IMR-90 (cell line): ENCODE measurements at regions not wholly inside any gene's neighbourhood (a gene's known extent, or its start where the extent isn't known, plus 50 kb on each side); places are given as distances from the start of the nearest gene placed in this dataset.

Experiments used
- ATAC-seq: fragments of 200-7000 bp; cut with Tn5 transposase; 2 replicates; pipeline ENCODE4 v1.9.1; 2020; ENCODE audit warnings: low read depth, mild to moderate bottlenecking, moderate library complexity
- BruUV-seq: library from RNA; stranded (reverse); fragments of 400-500 nt; replicated peaks from 2 replicates; lab custom pipeline; 2021; lab: Mats Ljungman, UMichigan
- CTCF ChIA-PET: fragments of 300-600 bp; formaldehyde crosslinking; extraction: SDS; loops from one replicate; lab custom pipeline; 2021; ENCODE audit warnings: antibody characterized with exemption; lab: Yijun Ruan, JAX
- POLR2A ChIA-PET: fragments of 300-600 bp; sonication (Branson Sonifier 250); formaldehyde crosslinking; loops from one replicate; lab custom pipeline; 2022; ENCODE audit warnings: antibody characterized with exemption; ENCODE audit not compliant: unreplicated experiment; lab: Charles Lee
- DNase-seq: peaks from one replicate; pipeline ENCODE4 v3.0.0; 2013
- H2AFZ ChIP-seq: replicated peaks from 2 replicates; pipeline ENCODE3; 2013; ENCODE audit warnings: low read length, mild to moderate bottlenecking; ENCODE audit not compliant: poor library complexity
- H2AK5ac ChIP-seq: 2 replicates; pipeline ENCODE4 v1.6.1; 2013; ENCODE audit warnings: low read depth, low read length, inconsistent platforms
- H2AK9ac ChIP-seq: replicated peaks from 2 replicates; pipeline ENCODE3; 2013; ENCODE audit warnings: mild to moderate bottlenecking, low read depth, low read length, moderate library complexity; ENCODE audit not compliant: poor library complexity
- H2BK120ac ChIP-seq: 2 replicates; pipeline ENCODE4 v1.6.1; 2013; ENCODE audit warnings: low read depth, low read length, inconsistent platforms
- H2BK15ac ChIP-seq: 3 replicates; pipeline ENCODE4 v1.6.1; 2013; ENCODE audit warnings: low read depth, low read length, inconsistent platforms
- H2BK20ac ChIP-seq: 2 replicates; pipeline ENCODE4 v1.6.1; 2013; ENCODE audit warnings: low read depth, mild to moderate bottlenecking, inconsistent platforms, low read length, moderate library complexity
- H2BK5ac ChIP-seq: 2 replicates; pipeline ENCODE4 v1.6.1; 2013; ENCODE audit warnings: mild to moderate bottlenecking, low read depth, low read length, inconsistent platforms; ENCODE audit not compliant: poor library complexity, severe bottlenecking
- H3K14ac ChIP-seq: replicated peaks from 2 replicates; pipeline ENCODE4 v1.6.1; 2013; ENCODE audit warnings: low read depth, low read length, inconsistent platforms
- H3K18ac ChIP-seq: 2 replicates; pipeline ENCODE4 v1.6.1; 2013; ENCODE audit warnings: low read depth, low read length, control low read depth
- H3K23ac ChIP-seq: 2 replicates; pipeline ENCODE4 v1.6.1; 2013; ENCODE audit warnings: low read depth, low read length, inconsistent platforms
- H3K27ac ChIP-seq: 2 replicates; pipeline ENCODE4 v1.5.1; 2013; ENCODE audit warnings: mild to moderate bottlenecking, control low read depth, low read length; ENCODE audit not compliant: insufficient read depth
- H3K27me3 ChIP-seq: 2 replicates; pipeline ENCODE4 v1.6.1; 2013; ENCODE audit warnings: low read length; ENCODE audit not compliant: control insufficient read depth, insufficient read depth
- H3K36me3 ChIP-seq: 2 replicates; pipeline ENCODE4 v1.6.1; 2013; ENCODE audit warnings: low read length, mixed read lengths; ENCODE audit not compliant: control insufficient read depth, insufficient read depth
- H3K4ac ChIP-seq: 2 replicates; pipeline ENCODE4 v1.6.1; 2013; ENCODE audit warnings: low read depth, low read length, inconsistent platforms
- H3K4me1 ChIP-seq: 2 replicates; pipeline ENCODE4 v1.6.1; 2013; ENCODE audit warnings: low read length, mixed read lengths; ENCODE audit not compliant: control insufficient read depth, insufficient read depth
- H3K4me2 ChIP-seq: 2 replicates; pipeline ENCODE4 v1.6.1; 2013; ENCODE audit warnings: low read depth, mild to moderate bottlenecking, control low read depth, low read length, moderate library complexity
- H3K4me3 ChIP-seq: 2 replicates; pipeline ENCODE4 v1.5.1; 2013; ENCODE audit warnings: low read depth, mild to moderate bottlenecking, control low read depth, low read length, moderate library complexity; ENCODE audit not compliant: insufficient read depth
- H3K56ac ChIP-seq: 2 replicates; pipeline ENCODE4 v1.6.1; 2013; ENCODE audit warnings: low read length, inconsistent platforms; ENCODE audit not compliant: insufficient read depth; ENCODE audit errors: extremely low read depth
- H3K79me1 ChIP-seq, 2 experiments: 2 replicates each; pipeline ENCODE4 v1.6.1; 2013; ENCODE audit warnings: low read length in 2 of 2, inconsistent platforms in 1 of 2, low read depth in 1 of 2
- H3K9ac ChIP-seq: 2 replicates; pipeline ENCODE4 v1.6.1; 2013; ENCODE audit warnings: low read depth, low read length, control low read depth
- H3K9me1 ChIP-seq: 2 replicates; pipeline ENCODE4 v1.6.1; 2013; ENCODE audit warnings: low read length, inconsistent platforms; ENCODE audit not compliant: insufficient read depth
- H3K9me3 ChIP-seq: 2 replicates; pipeline ENCODE4 v1.6.1; 2013; ENCODE audit warnings: low read length; ENCODE audit not compliant: control insufficient read depth, insufficient read depth
- H4K20me1 ChIP-seq: 2 replicates; pipeline ENCODE4 v1.6.1; 2013; ENCODE audit warnings: low read length, inconsistent platforms; ENCODE audit not compliant: insufficient read depth
- H4K5ac ChIP-seq: 2 replicates; pipeline ENCODE4 v1.6.1; 2013; ENCODE audit warnings: mild to moderate bottlenecking, low read depth, low read length, control low read depth
- H4K8ac ChIP-seq, 2 experiments: 2 replicates each; pipeline ENCODE4 v1.6.1; 2013; ENCODE audit warnings: low read depth in 2 of 2, low read length in 2 of 2, control low read depth in 1 of 2, inconsistent platforms in 1 of 2
- H4K91ac ChIP-seq: 2 replicates; pipeline ENCODE4 v1.6.1; 2013; ENCODE audit warnings: low read depth, low read length, inconsistent platforms; ENCODE audit not compliant: insufficient read depth
- CTCF ChIP-seq: conservative IDR thresholded peaks from 2 replicates; pipeline ENCODE4 v1.5.1; 2012; ENCODE audit warnings: mild to moderate bottlenecking, low read depth, low read length, improper control_type of control experiment
- dilution Hi-C: fragments of 300-500 bp; cut with HindIII; formaldehyde crosslinking; loops from one replicate; pipeline ENCODE4 v1.14.3; 2018; ENCODE audit warnings: low sequenced_read_pairs; ENCODE audit not compliant: unreplicated experiment
- in situ Hi-C: fragments of 300-500 bp; cut with MboI; formaldehyde crosslinking; loops from 3 replicates; pipeline ENCODE4 v1.14.3; 2019; ENCODE audit warnings: low sequenced_read_pairs, inconsistent platforms, mixed read lengths
- intact Hi-C: fragments of 100-400 bp; cut with micrococcal nuclease; formaldehyde crosslinking; loops from 2 replicates; pipeline ENCODE4 v1.10.0; 2022

DNA sequence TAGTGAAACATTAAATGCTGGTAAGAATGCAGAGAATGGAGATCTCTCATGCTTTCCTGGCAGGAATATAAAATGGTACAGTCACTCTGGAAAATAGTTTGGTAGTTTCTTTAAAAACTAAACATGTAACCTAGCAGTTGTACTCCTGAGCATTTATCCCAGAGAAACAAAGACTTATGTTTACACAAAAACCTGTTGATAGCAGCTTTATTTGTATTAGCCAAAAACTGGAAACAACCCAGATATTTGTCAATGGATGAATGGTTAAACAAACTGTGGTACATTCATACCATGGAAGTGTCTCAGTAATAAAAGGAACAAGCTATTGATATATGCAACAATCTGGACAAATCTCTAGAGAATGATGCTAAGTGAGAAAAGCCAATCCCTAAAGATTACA, 81.7 kb upstream of the CTAGE1 start:
- no peak overlapping the region for H3K14ac ChIP-seq
- no peak overlapping the region for H3K4ac ChIP-seq
- no peak for TF ChIP-seq CTCF
- H2BK15ac ChIP-seq: no peak overlapping the region
- POLR2A ChIA-PET: no interaction called here
- in situ Hi-C loops: no loop called here
- H3K27me3 ChIP-seq: no peaks in the 10 kb centered on the region
- H3K9me3 ChIP-seq: no peaks in the 10 kb centered on the region
- BruUV-seq: no TSS peak
- no peak overlapping the region for H3K9ac ChIP-seq
- H3K18ac ChIP-seq: no peak overlapping the region
- no peak overlapping the region for H2BK5ac ChIP-seq
- H3K4me3 ChIP-seq: no peak overlapping the region
- no peak overlapping the region for H4K91ac ChIP-seq
- intact Hi-C loops: no loop called here
- no peak overlapping the region for H4K5ac ChIP-seq
- dilution Hi-C loops: no loop called here
- no peak overlapping the region for H2AFZ ChIP-seq
- H3K79me1 ChIP-seq: no peaks in the 10 kb centered on the region
- H3K23ac ChIP-seq: no peak overlapping the region
- no peak overlapping the region for H2AK5ac ChIP-seq
- no peak overlapping the region for H3K56ac ChIP-seq
- no peaks in the 10 kb centered on the region for H4K20me1 ChIP-seq
- H3K9me1 ChIP-seq: peaks cover 6% of the 10 kb centered on the region
- no peak overlapping the region for H2AK9ac ChIP-seq
- no peak overlapping the region for H3K27ac ChIP-seq
- DNase-seq: no peak
- no peak for ATAC-seq
- H2BK20ac ChIP-seq: no peak overlapping the region
- CTCF ChIA-PET: interaction anchor here (0.6 to 1.5 kb wide), 2 partner anchors 47 to 1017 kb away, joined by 3 read pairs; no protein-coding TSS in a partner anchor
- no peak overlapping the region for H2BK120ac ChIP-seq
- no peak overlapping the region for H4K8ac ChIP-seq
- peaks cover 11% of the 10 kb centered on the region for H3K4me1 ChIP-seq
- no peak overlapping the region for H3K4me2 ChIP-seq
- H3K36me3 ChIP-seq: no peaks in the 10 kb centered on the region
